ENCODE measurements at regions not wholly inside any gene's neighbourhood (a gene's known extent, or its start where the extent isn't known, plus 50 kb on each side); places are given as distances from the start of the nearest gene placed in this dataset.

DNA sequence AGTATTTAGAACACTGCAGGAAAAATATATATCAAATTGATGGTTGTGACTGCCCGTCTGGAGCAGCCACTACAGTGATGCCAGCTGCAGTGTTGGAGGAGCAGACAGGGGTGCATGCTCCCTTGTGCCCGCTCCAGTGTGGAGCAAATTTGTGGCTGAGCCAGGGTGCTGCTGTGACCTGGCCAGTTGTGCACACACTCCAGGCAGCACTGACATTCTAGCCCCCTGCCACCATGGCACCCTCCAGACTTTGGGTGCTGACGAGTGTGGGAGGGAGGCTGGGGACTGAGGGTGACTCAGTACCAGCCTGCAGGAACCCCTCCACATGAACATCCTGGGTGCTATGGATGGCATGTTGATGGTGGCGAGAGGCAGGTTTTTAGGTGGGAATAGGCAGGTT is 160.0 kb upstream of the PCDH15 start:
- no peak overlapping the region for H3K9ac ChIP-seq (ENCODE audit: low read length in 2 of 2)
- H3K27me3 ChIP-seq (ENCODE audit: control insufficient read depth in 1 of 2, insufficient read depth in 2 of 2, low read length in 2 of 2) = no peaks in the 10 kb centered on the region
- no peaks in the 10 kb centered on the region for H3K4me1 ChIP-seq (ENCODE audit: control insufficient read depth, insufficient read depth, low read length)
- H3K36me3 ChIP-seq (ENCODE audit: control insufficient read depth in 2 of 2, insufficient read depth in 2 of 2, low read length in 2 of 2) = no peaks in the 10 kb centered on the region
- no peak overlapping the region for H3K4me3 ChIP-seq (ENCODE audit: low read length in 2 of 2)
- peaks cover 0 to 3% of the 10 kb centered on the region in 2 donors for H3K9me3 ChIP-seq (ENCODE audit: control insufficient read depth in 2 of 2, low read length in 2 of 2)
- no peak overlapping the region for H3K27ac ChIP-seq (ENCODE audit: low read length)

- Histone ChIP-seq H3K27ac (ENCODE audit: low read length) (no peak overlapping the region), H3K4me3 (ENCODE audit: low read length in 2 of 2) (no peak overlapping the region)
Measured at GRCh38 chr10:54958844-54959243, 157.8 kb upstream of the PCDH15 start.

DNA sequence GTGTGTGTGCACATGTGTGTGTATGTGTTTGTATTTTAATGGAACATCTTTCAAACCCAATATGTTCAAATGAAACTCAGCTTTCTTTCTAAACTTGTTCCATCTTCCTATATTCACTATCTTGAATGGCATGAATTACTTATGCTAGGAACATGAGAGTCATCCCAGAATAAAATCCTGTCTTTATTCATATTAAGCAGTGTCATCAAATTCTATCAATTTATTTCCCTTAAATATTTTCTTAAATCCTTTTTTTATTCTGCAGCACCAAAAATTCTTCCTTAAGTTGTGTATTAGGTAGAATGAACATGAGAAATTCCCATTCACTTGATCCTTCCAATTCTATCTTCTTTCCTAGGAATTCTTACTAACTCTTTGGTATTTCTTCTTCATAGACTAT is 146.6 kb upstream of the PCDH15 start:
- no peaks in the 10 kb centered on the region for H3K36me3 ChIP-seq (ENCODE audit: control insufficient read depth in 2 of 2, insufficient read depth in 2 of 2, low read length in 2 of 2)
- no peak overlapping the region for H3K9ac ChIP-seq (ENCODE audit: low read length in 2 of 2)
- no peaks in the 10 kb centered on the region for H3K27me3 ChIP-seq (ENCODE audit: control insufficient read depth in 1 of 2, insufficient read depth in 2 of 2, low read length in 2 of 2)
- H3K4me1 ChIP-seq (ENCODE audit: control insufficient read depth, insufficient read depth, low read length) = no peaks in the 10 kb centered on the region
- H3K9me3 ChIP-seq (ENCODE audit: control insufficient read depth in 2 of 2, low read length in 2 of 2) = no peaks in the 10 kb centered on the region
- no peak overlapping the region for H3K4me3 ChIP-seq (ENCODE audit: low read length in 2 of 2)
- H3K27ac ChIP-seq (ENCODE audit: low read length) = no peak overlapping the region

More at GRCh38 chr10:54958844-54959243, 157.8 kb upstream of the PCDH15 start:
- H3K9me3 ChIP-seq (ENCODE audit: control insufficient read depth in 2 of 2, low read length in 2 of 2) = peaks cover 0 to 3% of the 10 kb centered on the region in 2 donors
- no peaks in the 10 kb centered on the region for H3K36me3 ChIP-seq (ENCODE audit: control insufficient read depth in 2 of 2, insufficient read depth in 2 of 2, low read length in 2 of 2)
- H3K9ac ChIP-seq (ENCODE audit: low read length in 2 of 2) = no peak overlapping the region
- H3K27me3 ChIP-seq (ENCODE audit: control insufficient read depth in 1 of 2, insufficient read depth in 2 of 2, low read length in 2 of 2) = no peaks in the 10 kb centered on the region
- H3K4me1 ChIP-seq (ENCODE audit: control insufficient read depth, insufficient read depth, low read length) = no peaks in the 10 kb centered on the region

DNA sequence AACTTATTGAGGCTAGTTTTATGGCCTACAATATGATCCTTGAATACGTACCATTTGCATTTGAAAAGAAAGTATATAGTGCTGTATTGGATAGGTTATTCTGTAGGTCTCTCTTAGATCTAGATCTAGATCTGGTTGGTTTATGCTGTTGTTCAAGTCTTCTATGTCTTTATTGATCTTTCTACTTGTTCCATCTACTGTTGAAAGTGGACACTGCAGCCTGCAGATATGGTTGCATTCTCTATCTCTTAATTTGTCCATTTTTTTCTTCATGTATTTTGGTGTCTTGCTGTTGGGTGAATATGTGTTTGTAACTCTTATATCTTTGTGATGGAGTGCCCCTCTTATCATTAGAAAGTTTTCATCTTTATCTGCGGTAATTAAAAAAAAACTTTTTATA is 139.4 kb upstream of the PCDH15 start:
- Histone ChIP-seq H3K9me3 (ENCODE audit: control insufficient read depth in 2 of 2, low read length in 2 of 2) (no peaks in the 10 kb centered on the region), H3K4me1 (ENCODE audit: control insufficient read depth, insufficient read depth, low read length) (no peaks in the 10 kb centered on the region), H3K36me3 (ENCODE audit: control insufficient read depth in 2 of 2, insufficient read depth in 2 of 2, low read length in 2 of 2) (no peaks in the 10 kb centered on the region), H3K27me3 (ENCODE audit: control insufficient read depth in 1 of 2, insufficient read depth in 2 of 2, low read length in 2 of 2) (no peaks in the 10 kb centered on the region), H3K9ac (ENCODE audit: low read length in 2 of 2) (no peak overlapping the region), H3K4me3 (ENCODE audit: low read length in 2 of 2) (no peak overlapping the region), H3K27ac (ENCODE audit: low read length) (no peak overlapping the region)

- H3K9me3 ChIP-seq (ENCODE audit: control insufficient read depth in 2 of 2, low read length in 2 of 2) = peaks cover 0 to 4% of the 10 kb centered on the region in 2 donors
Measured at GRCh38 chr10:54914049-54914448, 113.0 kb upstream of the PCDH15 start.

DNA sequence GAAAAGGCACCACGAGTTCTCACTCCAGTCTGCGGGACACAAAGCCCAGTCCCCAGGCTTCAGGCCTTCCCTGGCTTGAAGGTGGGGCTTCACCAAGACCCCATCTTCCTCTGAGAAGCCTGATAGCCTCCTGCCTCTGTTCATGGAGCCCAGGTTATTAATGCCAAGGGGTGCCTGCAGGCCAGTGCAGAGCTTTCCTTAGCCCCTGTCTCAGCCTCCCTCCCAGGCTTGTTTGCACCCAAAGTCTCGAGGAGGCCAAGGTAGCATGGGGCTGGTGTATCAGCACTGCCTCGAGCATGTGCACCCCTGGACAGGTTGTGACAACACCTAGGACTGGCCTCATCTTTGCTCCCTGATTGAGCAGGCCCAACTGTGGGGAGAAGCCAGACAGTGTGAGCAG is 108.1 kb upstream of the PCDH15 start:
- Histone ChIP-seq H3K4me3 (ENCODE audit: low read length in 2 of 2) (no peak overlapping the region), H3K27me3 (ENCODE audit: control insufficient read depth in 1 of 2, insufficient read depth in 2 of 2, low read length in 2 of 2) (no peaks in the 10 kb centered on the region), H3K9me3 (ENCODE audit: control insufficient read depth in 2 of 2, low read length in 2 of 2) (peaks cover 0 to 4% of the 10 kb centered on the region in 2 donors), H3K4me1 (ENCODE audit: control insufficient read depth, insufficient read depth, low read length) (no peaks in the 10 kb centered on the region), H3K27ac (ENCODE audit: low read length) (no peak overlapping the region), H3K36me3 (ENCODE audit: control insufficient read depth in 2 of 2, insufficient read depth in 2 of 2, low read length in 2 of 2) (no peaks in the 10 kb centered on the region), H3K9ac (ENCODE audit: low read length in 2 of 2) (no peak overlapping the region)

More at GRCh38 chr10:54914049-54914448, 113.0 kb upstream of the PCDH15 start:
- Histone ChIP-seq H3K4me3 (ENCODE audit: low read length in 2 of 2) (no peak overlapping the region), H3K27ac (ENCODE audit: low read length) (no peak overlapping the region), H3K27me3 (ENCODE audit: control insufficient read depth in 1 of 2, insufficient read depth in 2 of 2, low read length in 2 of 2) (no peaks in the 10 kb centered on the region), H3K4me1 (ENCODE audit: control insufficient read depth, insufficient read depth, low read length) (no peaks in the 10 kb centered on the region), H3K9ac (ENCODE audit: low read length in 2 of 2) (no peak overlapping the region), H3K36me3 (ENCODE audit: control insufficient read depth in 2 of 2, insufficient read depth in 2 of 2, low read length in 2 of 2) (no peaks in the 10 kb centered on the region)

- H3K27ac ChIP-seq (ENCODE audit: low read length) = no peak overlapping the region
- no peaks in the 10 kb centered on the region for H3K27me3 ChIP-seq (ENCODE audit: control insufficient read depth in 1 of 2, insufficient read depth in 2 of 2, low read length in 2 of 2)
- peaks cover 0 to 4% of the 10 kb centered on the region in 2 donors for H3K9me3 ChIP-seq (ENCODE audit: control insufficient read depth in 2 of 2, low read length in 2 of 2)
- H3K36me3 ChIP-seq (ENCODE audit: control insufficient read depth in 2 of 2, insufficient read depth in 2 of 2, low read length in 2 of 2) = no peaks in the 10 kb centered on the region
- no peaks in the 10 kb centered on the region for H3K4me1 ChIP-seq (ENCODE audit: control insufficient read depth, insufficient read depth, low read length)
- H3K4me3 ChIP-seq (ENCODE audit: low read length in 2 of 2) = no peak overlapping the region
- no peak overlapping the region for H3K9ac ChIP-seq (ENCODE audit: low read length in 2 of 2)
Measured at GRCh38 chr10:54908019-54908418, 107.0 kb upstream of the PCDH15 start.

DNA sequence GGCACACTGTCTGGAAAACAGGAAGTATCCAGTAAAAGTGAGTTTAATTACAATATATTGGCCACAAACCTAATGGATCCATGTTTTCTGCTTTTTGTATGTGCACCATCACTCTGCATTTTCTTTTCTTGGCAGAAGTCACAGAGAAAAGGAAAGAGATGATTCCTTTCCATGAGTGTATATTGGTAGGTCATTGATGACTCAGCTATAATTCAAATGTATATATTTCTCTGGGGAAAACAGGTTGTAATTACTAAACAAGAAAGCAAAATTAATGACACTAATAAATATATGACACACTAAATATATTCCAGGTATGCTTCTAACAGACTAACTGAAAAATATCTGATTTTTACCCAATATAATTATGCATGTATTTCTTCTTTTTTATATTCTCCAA is 105.9 kb upstream of the PCDH15 start:
- H3K27me3 ChIP-seq (ENCODE audit: control insufficient read depth in 1 of 2, insufficient read depth in 2 of 2, low read length in 2 of 2) = no peaks in the 10 kb centered on the region
- H3K4me1 ChIP-seq (ENCODE audit: control insufficient read depth, insufficient read depth, low read length) = no peaks in the 10 kb centered on the region
- no peaks in the 10 kb centered on the region for H3K36me3 ChIP-seq (ENCODE audit: control insufficient read depth in 2 of 2, insufficient read depth in 2 of 2, low read length in 2 of 2)
- H3K4me3 ChIP-seq (ENCODE audit: low read length in 2 of 2) = no peak overlapping the region
- H3K9ac ChIP-seq (ENCODE audit: low read length in 2 of 2) = no peak overlapping the region
- H3K9me3 ChIP-seq (ENCODE audit: control insufficient read depth in 2 of 2, low read length in 2 of 2) = no peaks in the 10 kb centered on the region
- no peak overlapping the region for H3K27ac ChIP-seq (ENCODE audit: low read length)

GRCh38 chr10:54905578-54906192 is 104.7 kb upstream of the PCDH15 start:
- no peak overlapping the region for H3K9ac ChIP-seq (ENCODE audit: low read length in 2 of 2)
- no peak overlapping the region for H3K4me3 ChIP-seq (ENCODE audit: low read length in 2 of 2)
- H3K9me3 ChIP-seq (ENCODE audit: control insufficient read depth in 2 of 2, low read length in 2 of 2) = no peaks in the 10 kb centered on the region
- H3K27ac ChIP-seq (ENCODE audit: low read length) = no peak overlapping the region
- no peaks in the 10 kb centered on the region for H3K4me1 ChIP-seq (ENCODE audit: control insufficient read depth, insufficient read depth, low read length)
- no peaks in the 10 kb centered on the region for H3K27me3 ChIP-seq (ENCODE audit: control insufficient read depth in 1 of 2, insufficient read depth in 2 of 2, low read length in 2 of 2)
- H3K36me3 ChIP-seq (ENCODE audit: control insufficient read depth in 2 of 2, insufficient read depth in 2 of 2, low read length in 2 of 2) = no peaks in the 10 kb centered on the region

DNA sequence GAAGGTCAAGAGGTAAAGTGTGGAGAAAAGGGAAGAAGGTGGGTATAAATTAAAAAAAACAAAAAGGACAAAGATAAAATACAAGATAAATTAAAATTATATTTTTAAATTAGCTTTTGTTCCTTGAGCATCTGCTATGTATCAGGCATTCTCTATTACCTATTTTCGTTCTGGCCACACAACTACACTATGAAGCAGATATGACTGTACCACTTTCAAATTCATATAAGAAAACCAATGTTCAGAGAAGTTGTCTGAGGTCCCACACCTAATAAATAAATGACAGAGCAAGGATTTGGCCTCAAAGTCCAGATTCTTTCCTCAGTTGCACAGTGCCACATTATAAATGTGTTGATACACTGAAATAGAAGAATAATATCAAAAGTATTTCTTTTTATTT is 103.8 kb upstream of the PCDH15 start:
- H3K4me1 ChIP-seq (ENCODE audit: control insufficient read depth, insufficient read depth, low read length) = no peaks in the 10 kb centered on the region
- H3K9me3 ChIP-seq (ENCODE audit: control insufficient read depth in 2 of 2, low read length in 2 of 2) = no peaks in the 10 kb centered on the region
- no peak overlapping the region for H3K9ac ChIP-seq (ENCODE audit: low read length in 2 of 2)
- no peaks in the 10 kb centered on the region for H3K27me3 ChIP-seq (ENCODE audit: control insufficient read depth in 1 of 2, insufficient read depth in 2 of 2, low read length in 2 of 2)
- no peaks in the 10 kb centered on the region for H3K36me3 ChIP-seq (ENCODE audit: control insufficient read depth in 2 of 2, insufficient read depth in 2 of 2, low read length in 2 of 2)
- no peak overlapping the region for H3K4me3 ChIP-seq (ENCODE audit: low read length in 2 of 2)
- H3K27ac ChIP-seq (ENCODE audit: low read length) = no peak overlapping the region

GRCh38 chr10:54903745-54904144 is 102.7 kb upstream of the PCDH15 start:
- Histone ChIP-seq H3K36me3 (ENCODE audit: control insufficient read depth in 2 of 2, insufficient read depth in 2 of 2, low read length in 2 of 2) (no peaks in the 10 kb centered on the region), H3K27ac (ENCODE audit: low read length) (no peak overlapping the region), H3K9me3 (ENCODE audit: control insufficient read depth in 2 of 2, low read length in 2 of 2) (no peaks in the 10 kb centered on the region), H3K4me3 (ENCODE audit: low read length in 2 of 2) (no peak overlapping the region), H3K9ac (ENCODE audit: low read length in 2 of 2) (no peak overlapping the region), H3K27me3 (ENCODE audit: control insufficient read depth in 1 of 2, insufficient read depth in 2 of 2, low read length in 2 of 2) (no peaks in the 10 kb centered on the region), H3K4me1 (ENCODE audit: control insufficient read depth, insufficient read depth, low read length) (no peaks in the 10 kb centered on the region)
